Adrenal gland (tissue), 5 donors: ENCODE measurements at regions not wholly inside any gene's neighbourhood (a gene's known extent, or its start where the extent isn't known, plus 50 kb on each side); places are given as distances from the start of the nearest gene placed in this dataset.

Experiments used
- POLR2A ChIP-seq, 2 donors: fragments of 450-650 bp; IDR thresholded peaks; one replicate each; pipeline ENCODE4 v1.6.1; 2017; ENCODE audit warnings: antibody characterized with exemption in 2 of 2, mild to moderate bottlenecking in 2 of 2, moderate library complexity in 1 of 2
- TF ChIP-seq, protein P1 (sequence below), 6 experiments: fragments of 450-650 bp in 4 of 6; fragments of 200-600 bp in 2 of 6; sonication (generic) in 1 of 6; IDR thresholded peaks; 1 replicate in 5 of 6; 2 replicates in 1 of 6; pipeline versions ENCODE4 v1.5.1 to v1.8.0; 2016 to 2021; ENCODE audit warnings: antibody characterized with exemption in 6 of 6, mild to moderate bottlenecking in 2 of 6, moderate library complexity in 1 of 6
- donor health status: DM: no; HTN: no; CAD: no.

DNA sequence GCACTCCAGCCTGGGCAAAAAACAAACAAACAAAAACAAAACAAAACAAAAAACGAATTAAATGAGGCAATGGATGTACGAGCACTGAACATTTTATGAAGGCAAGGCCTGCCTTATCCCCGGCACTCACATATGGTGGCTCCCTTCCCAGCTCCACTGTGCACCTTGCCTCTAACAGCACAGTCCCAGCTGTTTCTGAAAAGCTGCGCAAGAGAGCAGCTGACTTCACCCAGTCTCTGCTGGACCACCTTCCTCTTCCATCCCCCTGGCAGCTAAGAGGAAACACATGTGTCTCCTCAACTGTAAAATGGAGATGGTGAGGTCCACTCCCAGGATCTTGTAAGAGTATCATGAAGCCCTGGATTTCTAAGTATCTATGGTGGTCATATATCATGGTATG is 100.7 kb downstream of the KLF4 start:
- TF ChIP-seq, protein P1, sequence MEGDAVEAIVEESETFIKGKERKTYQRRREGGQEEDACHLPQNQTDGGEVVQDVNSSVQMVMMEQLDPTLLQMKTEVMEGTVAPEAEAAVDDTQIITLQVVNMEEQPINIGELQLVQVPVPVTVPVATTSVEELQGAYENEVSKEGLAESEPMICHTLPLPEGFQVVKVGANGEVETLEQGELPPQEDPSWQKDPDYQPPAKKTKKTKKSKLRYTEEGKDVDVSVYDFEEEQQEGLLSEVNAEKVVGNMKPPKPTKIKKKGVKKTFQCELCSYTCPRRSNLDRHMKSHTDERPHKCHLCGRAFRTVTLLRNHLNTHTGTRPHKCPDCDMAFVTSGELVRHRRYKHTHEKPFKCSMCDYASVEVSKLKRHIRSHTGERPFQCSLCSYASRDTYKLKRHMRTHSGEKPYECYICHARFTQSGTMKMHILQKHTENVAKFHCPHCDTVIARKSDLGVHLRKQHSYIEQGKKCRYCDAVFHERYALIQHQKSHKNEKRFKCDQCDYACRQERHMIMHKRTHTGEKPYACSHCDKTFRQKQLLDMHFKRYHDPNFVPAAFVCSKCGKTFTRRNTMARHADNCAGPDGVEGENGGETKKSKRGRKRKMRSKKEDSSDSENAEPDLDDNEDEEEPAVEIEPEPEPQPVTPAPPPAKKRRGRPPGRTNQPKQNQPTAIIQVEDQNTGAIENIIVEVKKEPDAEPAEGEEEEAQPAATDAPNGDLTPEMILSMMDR (IDR thresholded peaks at IDR 0.05): no peak
- TF ChIP-seq POLR2A (IDR thresholded peaks at IDR 0.05): no peak
